H1 (cell line): ENCODE measurements at regions not wholly inside any gene's neighbourhood (a gene's known extent, or its start where the extent isn't known, plus 50 kb on each side); places are given as distances from the start of the nearest gene placed in this dataset.

Source experiments
- CTCF ChIA-PET: fragments of 300-600 bp; sonication (Branson Sonifier 250); formaldehyde crosslinking; loops from one replicate; lab custom pipeline; 2021; ENCODE audit not compliant: partially characterized antibody; lab: Charles Lee
- POLR2A ChIA-PET: fragments of 300-600 bp; sonication (Branson Sonifier 250); formaldehyde crosslinking; loops from one replicate; lab custom pipeline; 2021; ENCODE audit warnings: inconsistent platforms; ENCODE audit not compliant: partially characterized antibody; lab: Charles Lee
- DNase-seq, 2 experiments: peaks; one replicate each; pipeline versions ENCODE4 v3.0.0 to v3.0.0-alpha.2; 2010 to 2022; ENCODE audit warnings: low spot score in 2 of 2, low read depth in 1 of 2, mixed read lengths in 1 of 2
- FAIRE-seq: peaks from 2 replicates; lab custom pipeline; 2011; peaks lifted over from hg19 to GRCh38; lab: Jason Lieb, UNC
- H2AFZ ChIP-seq: 2 replicates; pipeline ENCODE4 v1.8.1; 2012; ENCODE audit warnings: low read length, inconsistent platforms
- H2AK5ac ChIP-seq: 2 replicates; pipeline ENCODE4 v1.6.1; 2013; ENCODE audit warnings: low read depth, low read length
- H2BK120ac ChIP-seq: replicated peaks from 2 replicates; pipeline ENCODE3; 2013; ENCODE audit warnings: low read depth, low read length, inconsistent platforms
- H2BK12ac ChIP-seq: 2 replicates; pipeline ENCODE4 v1.6.1; 2013; ENCODE audit warnings: low read depth, low read length
- H2BK15ac ChIP-seq: 2 replicates; pipeline ENCODE4 v1.6.1; 2013; ENCODE audit warnings: low read length
- H2BK20ac ChIP-seq: 2 replicates; pipeline ENCODE4 v1.6.1; 2013; ENCODE audit warnings: low read length
- H2BK5ac ChIP-seq: 2 replicates; pipeline ENCODE4 v1.6.1; 2013; ENCODE audit warnings: low read depth, low read length
- H3K14ac ChIP-seq: 2 replicates; pipeline ENCODE4 v1.6.1; 2013; ENCODE audit warnings: inconsistent platforms; ENCODE audit not compliant: insufficient read length
- H3K18ac ChIP-seq: 2 replicates; pipeline ENCODE4 v1.6.1; 2013; ENCODE audit warnings: low read length; ENCODE audit errors: extremely low read depth
- H3K23ac ChIP-seq: 2 replicates; pipeline ENCODE4 v1.6.1; 2013; ENCODE audit warnings: inconsistent platforms; ENCODE audit not compliant: insufficient read length
- H3K23me2 ChIP-seq: 2 replicates; pipeline ENCODE4 v1.6.1; 2013; ENCODE audit warnings: low read depth, low read length
- H3K27ac ChIP-seq: 2 replicates; pipeline ENCODE4 v1.6.1; 2011; ENCODE audit warnings: low read depth, low read length, inconsistent platforms
- H3K27me3 ChIP-seq, 4 experiments: replicated peaks in 1 of 4; 1 replicate in 1 of 4; 2 replicates in 3 of 4; pipeline versions ENCODE4 v1.6.1 to v1.8.1; 2011 to 2013; ENCODE audit warnings: low read length in 3 of 4, mild to moderate bottlenecking in 3 of 4, inconsistent platforms in 2 of 4, mixed read lengths in 2 of 4, moderate library complexity in 1 of 4; ENCODE audit not compliant: control insufficient read depth in 3 of 4, insufficient read depth in 3 of 4; ENCODE audit errors: extremely low read depth in 1 of 4
- H3K36me3 ChIP-seq, 4 experiments: 2 replicates each; pipeline versions ENCODE4 v1.6.1 to v1.8.1; 2011 to 2013; ENCODE audit warnings: mild to moderate bottlenecking in 4 of 4, low read length in 3 of 4, moderate library complexity in 2 of 4, control low read depth in 1 of 4, inconsistent platforms in 1 of 4; ENCODE audit not compliant: insufficient read depth in 4 of 4, control insufficient read depth in 2 of 4
- H3K4ac ChIP-seq: replicated peaks from 2 replicates; pipeline ENCODE3; 2013; ENCODE audit warnings: low read length, low read depth, mixed read lengths, inconsistent platforms; ENCODE audit not compliant: insufficient read length
- H3K4me1 ChIP-seq, 4 experiments: replicated peaks in 1 of 4; 1 replicate in 1 of 4; 2 replicates in 3 of 4; pipeline versions ENCODE4 v1.6.1 to v1.8.1; 2011 to 2013; ENCODE audit warnings: low read length in 3 of 4, inconsistent platforms in 2 of 4, mixed read lengths in 1 of 4; ENCODE audit not compliant: insufficient read depth in 4 of 4, control insufficient read depth in 3 of 4
- H3K4me2 ChIP-seq, 2 experiments: 2 replicates each; pipeline versions ENCODE4 v1.6.1 to v1.8.1; 2011 to 2013; ENCODE audit warnings: low read depth in 2 of 2, low read length in 2 of 2, control low read depth in 1 of 2, inconsistent platforms in 1 of 2, mild to moderate bottlenecking in 1 of 2; ENCODE audit not compliant: insufficient read depth in 1 of 2
- H3K4me3 ChIP-seq, 4 experiments: fragments of 200-600, 300-600 bp in 1 of 4; sonication (generic), shearing (Covaris generic), sonication (Bioruptor Twin) in 1 of 4; 2 replicates each; pipeline versions ENCODE4 v1.5.1 to v1.8.1; 2011 to 2016; ENCODE audit warnings: low read length in 4 of 4, low read depth in 3 of 4, control low read depth in 2 of 4, inconsistent platforms in 2 of 4, mild to moderate bottlenecking in 2 of 4, mixed read lengths in 1 of 4, moderate library complexity in 1 of 4; ENCODE audit not compliant: insufficient read depth in 2 of 4; ENCODE audit errors: extremely low read depth in 1 of 4
- H3K56ac ChIP-seq: replicated peaks from 2 replicates; pipeline ENCODE3; 2013; ENCODE audit warnings: low read depth, mild to moderate bottlenecking, mixed read lengths, low read length, inconsistent platforms; ENCODE audit not compliant: insufficient read length
- H3K79me1 ChIP-seq: 2 replicates; pipeline ENCODE4 v1.6.1; 2013; ENCODE audit warnings: low read depth, low read length, control low read depth
- H3K79me2 ChIP-seq, 2 experiments: 2 replicates each; pipeline versions ENCODE4 v1.6.1 to v1.8.1; 2012 to 2013; ENCODE audit warnings: low read length in 2 of 2, mild to moderate bottlenecking in 2 of 2, inconsistent platforms in 1 of 2; ENCODE audit not compliant: insufficient read depth in 2 of 2, control insufficient read depth in 1 of 2
- H3K9ac ChIP-seq, 4 experiments: replicated peaks in 1 of 4; 1 replicate in 1 of 4; 2 replicates in 3 of 4; pipeline versions ENCODE4 v1.6.1 to v1.8.1; 2011 to 2013; ENCODE audit warnings: low read depth in 3 of 4, low read length in 3 of 4, control low read depth in 2 of 4, mild to moderate bottlenecking in 2 of 4, moderate library complexity in 2 of 4, inconsistent platforms in 1 of 4; ENCODE audit errors: extremely low read depth in 1 of 4
- H3K9me3 ChIP-seq, 2 experiments: 2 replicates each; pipeline versions ENCODE4 v1.6.1 to v1.8.1; 2012 to 2013; ENCODE audit warnings: mild to moderate bottlenecking in 2 of 2, moderate library complexity in 2 of 2, control low read depth in 1 of 2, inconsistent platforms in 1 of 2, low read depth in 1 of 2, low read length in 1 of 2, mixed read lengths in 1 of 2; ENCODE audit not compliant: insufficient read depth in 2 of 2
- H4K20me1 ChIP-seq, 2 experiments: replicated peaks in 1 of 2; 2 replicates each; pipeline versions ENCODE3 to v1.8.1; 2011 to 2013; ENCODE audit warnings: inconsistent platforms in 2 of 2, low read length in 2 of 2, mild to moderate bottlenecking in 1 of 2; ENCODE audit not compliant: insufficient read depth in 2 of 2, control insufficient read depth in 1 of 2
- H4K5ac ChIP-seq: 2 replicates; pipeline ENCODE4 v1.6.1; 2013; ENCODE audit warnings: low read length, low read depth, mixed read lengths, inconsistent platforms; ENCODE audit not compliant: insufficient read length
- H4K8ac ChIP-seq: 2 replicates; pipeline ENCODE4 v1.8.0; 2013; ENCODE audit warnings: mild to moderate bottlenecking, moderate library complexity, low read length, inconsistent platforms; ENCODE audit not compliant: insufficient read depth; ENCODE audit errors: extremely low read depth
- H4K91ac ChIP-seq: replicated peaks from 2 replicates; pipeline ENCODE3; 2013; ENCODE audit warnings: low read length, mixed read lengths, inconsistent platforms; ENCODE audit not compliant: insufficient read length
- EP300 ChIP-seq, 2 experiments: IDR thresholded peaks; 1 replicate in 1 of 2; 2 replicates in 1 of 2; pipeline ENCODE4 v1.6.1; 2011 to 2012; ENCODE audit warnings: low read depth in 2 of 2, low read length in 2 of 2, mild to moderate bottlenecking in 2 of 2, borderline replicate concordance in 1 of 2, inconsistent platforms in 1 of 2, moderate library complexity in 1 of 2
- JUN ChIP-seq: IDR thresholded peaks from 2 replicates; pipeline ENCODE4 v1.6.1; 2011; ENCODE audit warnings: low read depth, mild to moderate bottlenecking, improper control_type of control experiment, low read length
- WGBS, 2 experiments: shearing (Covaris generic) in 1 of 2; methylation state at CpG; one replicate each; pipeline versions ENCODE4 v1.1.6 to v1.1.7; 2013 to 2015; ENCODE audit warnings: low lambda C conversion rate in 2 of 2, mixed read lengths in 2 of 2, inconsistent platforms in 1 of 2, low coverage in 1 of 2, missing lambda C conversion rate in 1 of 2; ENCODE audit not compliant: insufficient replicate concordance in 2 of 2, insufficient coverage in 1 of 2, insufficient read length in 1 of 2; ENCODE audit errors: extremely low coverage in 1 of 2, missing lambda C conversion rate in 1 of 2; 5-methylcytosine and 5-hydroxymethylcytosine counted together

DNA sequence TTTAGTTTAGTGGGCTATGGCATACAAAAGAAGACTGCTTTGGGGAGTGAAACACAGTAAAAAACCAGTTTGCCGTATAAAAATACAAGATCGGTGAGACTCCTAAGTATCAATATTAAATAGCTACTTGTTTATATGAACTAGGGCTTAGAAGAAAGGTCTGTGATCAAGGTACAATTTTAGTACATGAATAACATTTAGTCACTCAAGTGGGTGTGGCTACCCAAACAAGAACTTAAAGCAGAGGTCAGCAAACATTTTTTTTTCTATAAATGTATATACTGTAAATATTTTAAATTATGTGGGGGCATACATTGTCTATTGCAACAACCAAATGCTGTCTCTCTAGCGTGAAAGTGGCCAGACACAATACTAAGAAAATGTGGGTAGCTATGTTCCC lies 1452.5 kb upstream of the NUDT12 start:
- no peak overlapping the region for H3K18ac ChIP-seq
- WGBS, 2 experiments, result 92% methylated on average over 3 of the region's 3 CpGs; no CpG with 5 or more reads in 1 of the 2 experiments
- H2AFZ ChIP-seq, result no peak overlapping the region; the same call in 1 of the 2 replicates
- no peaks in the 10 kb centered on the region for H3K4me1 ChIP-seq
- no peak overlapping the region for H4K91ac ChIP-seq
- no peaks in the 10 kb centered on the region for H4K20me1 ChIP-seq
- no peaks in the 10 kb centered on the region for H3K23me2 ChIP-seq
- no peak overlapping the region for H2BK120ac ChIP-seq
- FAIRE-seq, result no peak
- no peak for DNase-seq
- H3K4me2 ChIP-seq, result no peak overlapping the region
- no peak overlapping the region for H4K5ac ChIP-seq
- H3K9ac ChIP-seq, result no peak overlapping the region
- POLR2A ChIA-PET, result no interaction called here
- no peak overlapping the region for H2BK15ac ChIP-seq
- no peak overlapping the region for H3K4ac ChIP-seq
- TF ChIP-seq JUN (no peak), EP300 (IDR thresholded peaks at IDR 0.05; ENCODE audit: borderline replicate concordance in 1 of 2, low read depth in 2 of 2, low read length in 2 of 2) (no peak)
- no peaks in the 10 kb centered on the region for H3K79me2 ChIP-seq
- H3K56ac ChIP-seq, result no peak overlapping the region
- H3K27ac ChIP-seq, result no peak overlapping the region
- no peak overlapping the region for H2BK12ac ChIP-seq
- H3K36me3 ChIP-seq, result no peaks in the 10 kb centered on the region
- no peaks in the 10 kb centered on the region for H3K79me1 ChIP-seq
- H2AK5ac ChIP-seq, result no peak overlapping the region
- no peak overlapping the region for H3K14ac ChIP-seq
- no peaks in the 10 kb centered on the region for H3K9me3 ChIP-seq
- no peaks in the 10 kb centered on the region for H3K27me3 ChIP-seq
- no peak overlapping the region for H2BK20ac ChIP-seq
- H3K4me3 ChIP-seq, result no peak overlapping the region
- no peak overlapping the region for H3K23ac ChIP-seq
- no peak overlapping the region for H4K8ac ChIP-seq
- H2BK5ac ChIP-seq, result no peak overlapping the region
- CTCF ChIA-PET, result no interaction called here
